Inferior parietal cortex (tissue), 1 donor: ENCODE measurements at regions not wholly inside any gene's neighbourhood (a gene's known extent, or its start where the extent isn't known, plus 50 kb on each side); places are given as distances from the start of the nearest gene placed in this dataset.

Experiments used
- DNase-seq: peaks from one replicate; pipeline ENCODE4 v3.0.0-alpha.2; 2016; ENCODE audit errors: extremely low spot score

GRCh38 chr3:144221761-144222160 is 250.1 kb downstream of the DIPK2A start:
- no peak for DNase-seq

- DNase-seq, result no peak
Measured at GRCh38 chr3:144229330-144229729, 257.7 kb downstream of the DIPK2A start.

GRCh38 chr3:144229953-144230352 is 258.3 kb downstream of the DIPK2A start:
- DNase-seq, result peak; percentile 49

GRCh38 chr3:144235489-144235888 is 263.9 kb downstream of the DIPK2A start:
- no peak for DNase-seq

- DNase-seq, result no peak
Measured at GRCh38 chr3:144237351-144237750, 265.7 kb downstream of the DIPK2A start.

GRCh38 chr3:144241404-144241803 is 269.8 kb downstream of the DIPK2A start:
- no peak for DNase-seq

- no peak for DNase-seq
Measured at GRCh38 chr3:144242747-144243146, 271.1 kb downstream of the DIPK2A start.

GRCh38 chr3:144244662-144245061 is 273.0 kb downstream of the DIPK2A start:
- DNase-seq, result no peak

- DNase-seq, result no peak
Measured at GRCh38 chr3:144252896-144253295, 281.3 kb downstream of the DIPK2A start.

GRCh38 chr3:144257381-144257780 is 285.8 kb downstream of the DIPK2A start:
- DNase-seq, result no peak

- DNase-seq, result no peak
Measured at GRCh38 chr3:144259267-144259666, 287.6 kb downstream of the DIPK2A start.

GRCh38 chr3:144263706-144264105 is 292.1 kb downstream of the DIPK2A start:
- no peak for DNase-seq

GRCh38 chr3:144264350-144264749 is 292.7 kb downstream of the DIPK2A start:
- DNase-seq, result no peak

- no peak for DNase-seq
Measured at GRCh38 chr3:144264794-144265193, 293.2 kb downstream of the DIPK2A start.

GRCh38 chr3:144265542-144266100 is 294.0 kb downstream of the DIPK2A start:
- no peak for DNase-seq

GRCh38 chr3:144270100-144270499 is 298.5 kb downstream of the DIPK2A start:
- DNase-seq, result no peak

- DNase-seq, result no peak
Measured at GRCh38 chr3:144272680-144273079, 301.1 kb downstream of the DIPK2A start.

- DNase-seq, result no peak
Measured at GRCh38 chr3:144273601-144274000, 302.0 kb downstream of the DIPK2A start.

- no peak for DNase-seq
Measured at GRCh38 chr3:144275005-144275404, 303.4 kb downstream of the DIPK2A start.

GRCh38 chr3:144282313-144282712 is 310.7 kb downstream of the DIPK2A start:
- no peak for DNase-seq

GRCh38 chr3:144286235-144286910 is 314.8 kb downstream of the DIPK2A start:
- no peak for DNase-seq

GRCh38 chr3:144287001-144287400 is 315.4 kb downstream of the DIPK2A start:
- DNase-seq, result no peak

- DNase-seq, result no peak
Measured at GRCh38 chr3:144289057-144289456, 317.4 kb downstream of the DIPK2A start.
